Osteoblast (primary cell): ENCODE measurements at regions not wholly inside any gene's neighbourhood (a gene's known extent, or its start where the extent isn't known, plus 50 kb on each side); places are given as distances from the start of the nearest gene placed in this dataset.
A peak's percentile ranks its signal among the peaks of the same experiment; 100 is the strongest.

Experiments used
- DNase-seq: peaks from one replicate; pipeline ENCODE4 v3.0.0; 2011; ENCODE audit warnings: low spot score, mixed read lengths; ENCODE audit not compliant: insufficient read length; ENCODE audit errors: missing footprints
- H2AFZ ChIP-seq: 2 replicates; pipeline ENCODE4 v1.6.0; 2011; ENCODE audit warnings: mild to moderate bottlenecking, low read length
- H3K27ac ChIP-seq: 2 replicates; pipeline ENCODE4 v1.5.1; 2011; ENCODE audit warnings: mild to moderate bottlenecking, low read depth, low read length, moderate library complexity
- H3K27me3 ChIP-seq: 2 replicates; pipeline ENCODE4 v1.6.0; 2012; ENCODE audit warnings: mild to moderate bottlenecking, control low read depth, inconsistent platforms, low read length, moderate library complexity; ENCODE audit not compliant: insufficient read depth
- H3K36me3 ChIP-seq: 2 replicates; pipeline ENCODE4 v1.5.1; 2011; ENCODE audit warnings: mild to moderate bottlenecking, low read length, control low read depth, moderate library complexity; ENCODE audit not compliant: insufficient read depth
- H3K4me1 ChIP-seq: 2 replicates; pipeline ENCODE4 v1.5.1; 2011; ENCODE audit warnings: mild to moderate bottlenecking, low read length, control low read depth, moderate library complexity; ENCODE audit not compliant: insufficient read depth
- H3K4me2 ChIP-seq: 2 replicates; pipeline ENCODE4 v1.6.0; 2011; ENCODE audit warnings: mild to moderate bottlenecking, low read length; ENCODE audit not compliant: insufficient read depth
- H3K4me3 ChIP-seq: fragments of 200-600 bp; sonication (generic); 3 replicates; pipeline ENCODE4 v1.5.1; 2012; ENCODE audit warnings: mild to moderate bottlenecking, low read length, inconsistent platforms; ENCODE audit not compliant: insufficient read depth
- H3K79me2 ChIP-seq: 2 replicates; pipeline ENCODE4 v1.6.0; 2012; ENCODE audit warnings: mild to moderate bottlenecking, low read length, control low read depth, inconsistent platforms; ENCODE audit not compliant: insufficient read depth
- H3K9me3 ChIP-seq: 2 replicates; pipeline ENCODE4 v1.5.1; 2011; ENCODE audit warnings: low read depth, low read length, control low read depth
- H4K20me1 ChIP-seq: 2 replicates; pipeline ENCODE4 v1.6.0; 2012; ENCODE audit warnings: mild to moderate bottlenecking, low read length, control low read depth; ENCODE audit not compliant: insufficient read depth
- TF ChIP-seq, protein P1 (sequence below): IDR thresholded peaks from 2 replicates; pipeline ENCODE4 v1.5.1; 2011; ENCODE audit warnings: mild to moderate bottlenecking, low read depth, low read length, moderate library complexity; ENCODE audit errors: extremely low read depth

DNA sequence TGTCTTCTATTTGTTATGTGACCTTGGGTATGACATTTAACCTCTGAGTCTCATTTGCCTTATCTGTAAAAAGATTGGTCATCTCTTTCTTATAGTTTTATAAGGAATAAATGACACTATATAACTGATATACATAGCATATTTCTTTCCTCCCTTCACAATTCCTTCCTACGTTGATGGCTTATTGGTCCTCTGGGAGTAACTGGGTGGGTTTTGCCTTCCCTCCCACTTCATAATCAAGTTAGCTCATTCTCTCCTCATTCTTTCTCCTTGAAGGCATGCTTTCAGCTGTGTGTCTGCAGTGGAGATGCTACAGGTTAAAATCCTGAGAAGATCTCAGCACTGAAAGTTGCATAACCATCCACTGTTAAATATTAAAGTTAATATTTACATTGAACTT lies 382.4 kb downstream of the TMEM38B start:
- no peaks in the 10 kb centered on the region for H3K27me3 ChIP-seq
- H3K9me3 ChIP-seq, result no peaks in the 10 kb centered on the region
- H3K4me3 ChIP-seq, result no peak overlapping the region
- DNase-seq, result peak; percentile 26
- H3K36me3 ChIP-seq, result no peaks in the 10 kb centered on the region
- H3K79me2 ChIP-seq, result no peaks in the 10 kb centered on the region
- H3K27ac ChIP-seq, result no peak overlapping the region
- H4K20me1 ChIP-seq, result no peaks in the 10 kb centered on the region
- H3K4me1 ChIP-seq, result no peaks in the 10 kb centered on the region
- H3K4me2 ChIP-seq, result no peak overlapping the region
- TF ChIP-seq, protein P1, sequence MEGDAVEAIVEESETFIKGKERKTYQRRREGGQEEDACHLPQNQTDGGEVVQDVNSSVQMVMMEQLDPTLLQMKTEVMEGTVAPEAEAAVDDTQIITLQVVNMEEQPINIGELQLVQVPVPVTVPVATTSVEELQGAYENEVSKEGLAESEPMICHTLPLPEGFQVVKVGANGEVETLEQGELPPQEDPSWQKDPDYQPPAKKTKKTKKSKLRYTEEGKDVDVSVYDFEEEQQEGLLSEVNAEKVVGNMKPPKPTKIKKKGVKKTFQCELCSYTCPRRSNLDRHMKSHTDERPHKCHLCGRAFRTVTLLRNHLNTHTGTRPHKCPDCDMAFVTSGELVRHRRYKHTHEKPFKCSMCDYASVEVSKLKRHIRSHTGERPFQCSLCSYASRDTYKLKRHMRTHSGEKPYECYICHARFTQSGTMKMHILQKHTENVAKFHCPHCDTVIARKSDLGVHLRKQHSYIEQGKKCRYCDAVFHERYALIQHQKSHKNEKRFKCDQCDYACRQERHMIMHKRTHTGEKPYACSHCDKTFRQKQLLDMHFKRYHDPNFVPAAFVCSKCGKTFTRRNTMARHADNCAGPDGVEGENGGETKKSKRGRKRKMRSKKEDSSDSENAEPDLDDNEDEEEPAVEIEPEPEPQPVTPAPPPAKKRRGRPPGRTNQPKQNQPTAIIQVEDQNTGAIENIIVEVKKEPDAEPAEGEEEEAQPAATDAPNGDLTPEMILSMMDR, result no peak
- no peak overlapping the region for H2AFZ ChIP-seq

DNA sequence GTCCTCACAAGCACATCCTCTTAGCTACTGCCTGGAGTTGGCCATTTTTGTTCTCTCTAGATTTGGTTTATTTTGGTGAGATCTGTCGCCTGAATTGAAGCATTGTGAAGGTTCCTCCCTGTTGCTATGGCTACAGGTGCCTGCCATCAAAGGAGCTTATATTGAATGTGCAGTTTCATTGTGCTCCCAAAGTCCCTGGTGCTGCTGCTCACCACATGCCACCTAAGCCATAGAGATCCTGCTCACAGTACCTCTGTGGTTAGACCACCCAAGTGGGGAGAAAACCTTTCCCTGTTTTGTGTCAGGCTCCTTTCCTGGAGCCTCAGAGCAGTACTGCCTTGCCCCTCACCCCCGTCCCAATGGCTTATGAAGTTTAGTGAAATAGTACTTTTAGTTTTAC lies 383.4 kb downstream of the TMEM38B start:
- no peaks in the 10 kb centered on the region for H4K20me1 ChIP-seq
- H3K4me2 ChIP-seq, result no peak overlapping the region
- no peaks in the 10 kb centered on the region for H3K4me1 ChIP-seq
- TF ChIP-seq, protein P1, result no peak
- no peak overlapping the region for H2AFZ ChIP-seq
- H3K79me2 ChIP-seq, result no peaks in the 10 kb centered on the region
- no peaks in the 10 kb centered on the region for H3K27me3 ChIP-seq
- no peaks in the 10 kb centered on the region for H3K9me3 ChIP-seq
- no peaks in the 10 kb centered on the region for H3K36me3 ChIP-seq
- no peak overlapping the region for H3K27ac ChIP-seq
- H3K4me3 ChIP-seq, result no peak overlapping the region
- no peak for DNase-seq

DNA sequence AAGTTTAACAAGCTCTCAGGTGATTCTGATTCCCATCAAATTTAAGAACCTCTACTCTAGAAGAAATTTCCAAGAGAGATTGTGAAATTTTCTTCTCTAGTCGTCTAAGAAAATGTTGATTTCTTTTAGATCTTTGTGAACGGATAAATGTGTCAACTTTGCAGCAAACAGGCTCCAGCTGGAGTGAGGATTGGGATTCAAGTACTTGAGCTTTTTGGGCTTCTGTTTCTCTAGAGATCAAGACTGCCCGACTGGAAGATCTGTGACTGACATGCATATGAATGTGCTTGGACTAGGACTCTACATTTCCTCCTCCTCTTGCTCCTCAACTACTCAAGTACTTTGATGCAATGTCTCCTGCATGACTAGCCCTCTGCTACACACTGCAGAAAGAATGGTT lies 388.3 kb downstream of the TMEM38B start:
- Histone ChIP-seq H3K9me3 (no peaks in the 10 kb centered on the region), H2AFZ (no peak overlapping the region), H4K20me1 (no peaks in the 10 kb centered on the region), H3K27me3 (no peaks in the 10 kb centered on the region), H3K4me1 (no peaks in the 10 kb centered on the region), H3K36me3 (no peaks in the 10 kb centered on the region), H3K4me3 (no peak overlapping the region), H3K79me2 (no peaks in the 10 kb centered on the region), H3K4me2 (no peak overlapping the region), H3K27ac (no peak overlapping the region)
- DNase-seq, result no peak
- TF ChIP-seq, protein P1, result no peak

DNA sequence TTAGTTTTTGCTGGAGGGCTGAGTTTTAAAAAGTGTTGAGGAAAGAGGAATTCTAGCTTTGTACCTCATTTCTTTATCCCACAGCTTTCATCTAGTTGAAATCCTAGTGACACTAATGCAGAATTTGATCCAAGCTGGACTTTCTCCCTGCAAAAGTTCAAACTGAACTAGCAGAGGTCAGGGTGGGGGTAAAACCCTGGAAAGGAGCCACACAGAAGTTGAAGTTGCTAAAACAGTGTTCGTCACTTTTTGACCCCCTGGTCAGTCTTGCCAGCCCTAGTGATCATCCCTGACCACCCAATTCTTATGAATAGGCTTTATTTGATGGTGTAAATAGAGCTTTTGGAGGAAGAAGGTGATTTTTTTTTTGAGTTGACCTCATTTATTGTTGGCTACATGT lies 390.4 kb downstream of the TMEM38B start:
- DNase-seq, result no peak
- H3K36me3 ChIP-seq, result no peaks in the 10 kb centered on the region
- no peak overlapping the region for H3K27ac ChIP-seq
- H3K4me2 ChIP-seq, result no peak overlapping the region
- H3K27me3 ChIP-seq, result no peaks in the 10 kb centered on the region
- no peak overlapping the region for H3K4me3 ChIP-seq
- H4K20me1 ChIP-seq, result no peaks in the 10 kb centered on the region
- no peak overlapping the region for H2AFZ ChIP-seq
- no peaks in the 10 kb centered on the region for H3K9me3 ChIP-seq
- TF ChIP-seq, protein P1, result no peak
- H3K4me1 ChIP-seq, result no peaks in the 10 kb centered on the region
- no peaks in the 10 kb centered on the region for H3K79me2 ChIP-seq
